Mesenchymal stem cell (in vitro differentiated cells and primary cell): ENCODE measurements at regions not wholly inside any gene's neighbourhood (a gene's known extent, or its start where the extent isn't known, plus 50 kb on each side); places are given as distances from the start of the nearest gene placed in this dataset.
A peak's percentile ranks its signal among the peaks of the same experiment; 100 is the strongest.

ENCODE experiments used
- DNase-seq: peaks from one replicate; pipeline ENCODE4 v3.0.0-alpha.2; 2013
- H2AFZ ChIP-seq: one replicate; pipeline ENCODE4 v1.6.1; 2013; ENCODE audit warnings: low read depth, mild to moderate bottlenecking, control low read depth, inconsistent platforms, low read length, moderate library complexity
- H2AK5ac ChIP-seq: 2 replicates; pipeline ENCODE4 v1.6.1; 2013; ENCODE audit warnings: low read length, moderate library complexity, mild to moderate bottlenecking, inconsistent platforms; ENCODE audit not compliant: severe bottlenecking
- H2BK120ac ChIP-seq: one replicate; pipeline ENCODE4 v1.6.1; 2013; ENCODE audit warnings: low read depth, mild to moderate bottlenecking, inconsistent platforms, low read length, moderate library complexity
- H2BK12ac ChIP-seq, 2 experiments: one replicate each; pipeline ENCODE4 v1.6.1; 2013; ENCODE audit warnings: inconsistent platforms in 2 of 2, low read length in 2 of 2, mild to moderate bottlenecking in 2 of 2, moderate library complexity in 2 of 2, control low read depth in 1 of 2
- H2BK15ac ChIP-seq: one replicate; pipeline ENCODE4 v1.6.1; 2013; ENCODE audit warnings: mild to moderate bottlenecking, low read depth, inconsistent platforms; ENCODE audit not compliant: poor library complexity, severe bottlenecking
- H2BK5ac ChIP-seq: 2 replicates; pipeline ENCODE4 v1.6.1; 2013; ENCODE audit warnings: low read depth, mild to moderate bottlenecking, low read length, control low read depth, inconsistent platforms; ENCODE audit not compliant: poor library complexity, severe bottlenecking
- H3K14ac ChIP-seq, 2 experiments: one replicate each; pipeline ENCODE4 v1.6.1; 2013; ENCODE audit warnings: inconsistent platforms in 2 of 2, low read length in 2 of 2, control low read depth in 1 of 2, mild to moderate bottlenecking in 1 of 2, moderate library complexity in 1 of 2
- H3K18ac ChIP-seq, 2 experiments: one replicate each; pipeline ENCODE4 v1.6.1; 2013; ENCODE audit warnings: inconsistent platforms in 2 of 2, low read length in 2 of 2, control low read depth in 1 of 2, low read depth in 1 of 2, mild to moderate bottlenecking in 1 of 2
- H3K23ac ChIP-seq, 2 experiments: one replicate each; pipeline ENCODE4 v1.6.1; 2013; ENCODE audit warnings: inconsistent platforms in 2 of 2, low read length in 2 of 2, mild to moderate bottlenecking in 2 of 2, moderate library complexity in 2 of 2, control low read depth in 1 of 2
- H3K27ac ChIP-seq: 2 replicates; pipeline ENCODE4 v1.5.1; 2013; ENCODE audit warnings: mild to moderate bottlenecking, moderate library complexity, low read length, control low read depth, inconsistent platforms; ENCODE audit not compliant: poor library complexity, severe bottlenecking
- H3K27me3 ChIP-seq, 2 experiments: 2 replicates each; pipeline versions ENCODE4 v1.6.1 to v1.7.0; 2013; ENCODE audit warnings: low read length in 2 of 2, mild to moderate bottlenecking in 2 of 2, moderate library complexity in 2 of 2, control low read depth in 1 of 2, inconsistent platforms in 1 of 2; ENCODE audit not compliant: control insufficient read depth in 1 of 2, insufficient read depth in 1 of 2
- H3K36me3 ChIP-seq, 2 experiments: 2 replicates each; pipeline versions ENCODE4 v1.6.1 to v1.7.0; 2013; ENCODE audit warnings: low read length in 2 of 2, control low read depth in 1 of 2, inconsistent platforms in 1 of 2, low read depth in 1 of 2, mild to moderate bottlenecking in 1 of 2; ENCODE audit not compliant: insufficient read depth in 2 of 2, control insufficient read depth in 1 of 2
- H3K4ac ChIP-seq, 2 experiments: one replicate each; pipeline ENCODE4 v1.6.1; 2013; ENCODE audit warnings: inconsistent platforms in 2 of 2, low read length in 2 of 2, mild to moderate bottlenecking in 2 of 2, moderate library complexity in 2 of 2, control low read depth in 1 of 2, low read depth in 1 of 2
- H3K4me1 ChIP-seq: 2 replicates; pipeline ENCODE4 v1.6.1; 2013; ENCODE audit warnings: low read depth, low read length, control low read depth; ENCODE audit not compliant: control insufficient read depth, insufficient read depth
- H3K4me2 ChIP-seq: 2 replicates; pipeline ENCODE4 v1.6.1; 2013; ENCODE audit warnings: low read length, mild to moderate bottlenecking, inconsistent platforms; ENCODE audit not compliant: poor library complexity, severe bottlenecking
- H3K4me3 ChIP-seq, 2 experiments: 2 replicates each; pipeline versions ENCODE4 v1.5.1 to v1.7.0; 2013; ENCODE audit warnings: low read length in 2 of 2, mild to moderate bottlenecking in 2 of 2, control low read depth in 1 of 2, low read depth in 1 of 2; ENCODE audit not compliant: insufficient read depth in 1 of 2
- H3K79me1 ChIP-seq: replicated peaks from 2 replicates; pipeline ENCODE4 v1.6.1; 2013; ENCODE audit warnings: mild to moderate bottlenecking, control low read depth, low read length, inconsistent platforms; ENCODE audit not compliant: poor library complexity, severe bottlenecking
- H3K9ac ChIP-seq: 2 replicates; pipeline ENCODE4 v1.7.0; 2013; ENCODE audit warnings: mild to moderate bottlenecking, low read length, moderate library complexity
- H3K9me3 ChIP-seq: 2 replicates; pipeline ENCODE4 v1.7.0; 2013; ENCODE audit warnings: mild to moderate bottlenecking, low read length; ENCODE audit not compliant: control insufficient read depth
- H4K8ac ChIP-seq: one replicate; pipeline ENCODE4 v1.6.1; 2013; ENCODE audit warnings: inconsistent platforms, mild to moderate bottlenecking, low read length, moderate library complexity
- H4K91ac ChIP-seq: one replicate; pipeline ENCODE4 v1.6.1; 2013; ENCODE audit warnings: mild to moderate bottlenecking, low read length, inconsistent platforms
- WGBS: methylation state at CpG from one replicate; pipeline ENCODE4 v1.1.7; 2013; ENCODE audit warnings: mixed read lengths; 5-methylcytosine and 5-hydroxymethylcytosine counted together

- no peak overlapping the region for H4K91ac ChIP-seq
- H2AFZ ChIP-seq: no peak overlapping the region
- no peak overlapping the region for H3K23ac ChIP-seq
- H3K9ac ChIP-seq: no peak overlapping the region
- H3K4me2 ChIP-seq: no peak overlapping the region
- no peak overlapping the region for H3K4me3 ChIP-seq
- no peaks in the 10 kb centered on the region for H3K36me3 ChIP-seq
- H3K4ac ChIP-seq: no peak overlapping the region
- no peak overlapping the region for H3K27ac ChIP-seq
- H3K9me3 ChIP-seq: no peaks in the 10 kb centered on the region
- no peak overlapping the region for H2BK120ac ChIP-seq
- no peak overlapping the region for H3K14ac ChIP-seq
- H2BK12ac ChIP-seq: peak overlapping the region in 1 of 2 experiments; percentile 71
- no peak overlapping the region for H2BK5ac ChIP-seq
- WGBS: 95% methylated on average over 6 of the region's 6 CpGs
- H3K18ac ChIP-seq: no peak overlapping the region
- H3K4me1 ChIP-seq: no peaks in the 10 kb centered on the region
- no peak for DNase-seq
- H3K79me1 ChIP-seq: no peaks in the 10 kb centered on the region
- H3K27me3 ChIP-seq: no peaks in the 10 kb centered on the region
- no peak overlapping the region for H4K8ac ChIP-seq
- H2BK15ac ChIP-seq: no peak overlapping the region
- H2AK5ac ChIP-seq: no peak overlapping the region
Observed at GRCh38 chr18:24940416-24940815, 411.6 kb downstream of the ZNF521 start.

GRCh38 chr18:24941174-24941951 is 410.6 kb downstream of the ZNF521 start:
- no peak overlapping the region for H4K91ac ChIP-seq
- peak; percentile 11 for DNase-seq
- no peaks in the 10 kb centered on the region for H3K27me3 ChIP-seq
- no peak overlapping the region for H3K23ac ChIP-seq
- H4K8ac ChIP-seq: no peak overlapping the region
- H3K9ac ChIP-seq: no peak overlapping the region
- no peak overlapping the region for H2BK15ac ChIP-seq
- no peak overlapping the region for H3K18ac ChIP-seq
- no peak overlapping the region for H2BK12ac ChIP-seq
- H3K4me1 ChIP-seq: no peaks in the 10 kb centered on the region
- H3K14ac ChIP-seq: no peak overlapping the region
- H3K9me3 ChIP-seq: no peaks in the 10 kb centered on the region
- H2BK120ac ChIP-seq: no peak overlapping the region
- no peaks in the 10 kb centered on the region for H3K36me3 ChIP-seq
- H2BK5ac ChIP-seq: no peak overlapping the region
- no peaks in the 10 kb centered on the region for H3K79me1 ChIP-seq
- no peak overlapping the region for H3K4ac ChIP-seq
- H3K4me3 ChIP-seq: no peak overlapping the region
- no peak overlapping the region for H2AFZ ChIP-seq
- H3K4me2 ChIP-seq: no peak overlapping the region
- no peak overlapping the region for H3K27ac ChIP-seq
- WGBS: 87% methylated on average over 6 of the region's 6 CpGs
- no peak overlapping the region for H2AK5ac ChIP-seq

DNA sequence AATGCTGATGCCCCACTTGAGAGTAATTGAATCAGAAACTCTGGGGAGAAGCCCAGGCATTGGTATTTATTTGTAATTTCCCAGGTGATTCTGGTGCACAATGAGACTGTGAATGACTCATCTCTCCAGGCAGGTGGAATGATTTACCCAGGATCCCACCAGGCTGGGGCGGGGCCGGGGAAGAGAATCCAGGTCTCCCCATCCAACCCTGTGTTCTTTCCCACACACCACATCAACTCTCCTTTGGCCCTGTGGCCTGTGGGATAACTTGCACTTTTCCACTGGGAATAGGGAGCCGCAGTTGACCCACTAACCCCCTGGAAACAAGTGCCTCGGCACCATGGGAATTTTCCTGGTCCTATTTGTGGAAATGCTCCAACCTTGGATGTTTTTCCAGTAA is 409.8 kb downstream of the ZNF521 start:
- Histone ChIP-seq H4K91ac (no peak overlapping the region), H2BK15ac (no peak overlapping the region), H3K79me1 (no peaks in the 10 kb centered on the region)

GRCh38 chr18:24947521-24948305 is 404.3 kb downstream of the ZNF521 start:
- Histone ChIP-seq H4K91ac (no peak overlapping the region), H3K27ac (no peak overlapping the region), H2AFZ (no peak overlapping the region), H2BK15ac (no peak overlapping the region), H3K14ac (no peak overlapping the region), H3K18ac (no peak overlapping the region), H3K36me3 (no peaks in the 10 kb centered on the region), H3K27me3 (no peaks in the 10 kb centered on the region), H3K4me1 (no peaks in the 10 kb centered on the region), H2BK5ac (no peak overlapping the region), H3K79me1 (no peaks in the 10 kb centered on the region), H3K4ac (no peak overlapping the region), H3K9ac (no peak overlapping the region), H3K4me2 (no peak overlapping the region), H3K4me3 (no peak overlapping the region), H3K9me3 (no peaks in the 10 kb centered on the region), H2AK5ac (no peak overlapping the region), H4K8ac (no peak overlapping the region), H3K23ac (no peak overlapping the region), H2BK12ac (no peak overlapping the region), H2BK120ac (no peak overlapping the region)
- no peak for DNase-seq
- 74% methylated on average over 3 of the region's 8 CpGs for WGBS

More for the DNA sequence above, 409.8 kb downstream of the ZNF521 start:
- H3K4me2 ChIP-seq: no peak overlapping the region
- no peak overlapping the region for H2AK5ac ChIP-seq
- WGBS: 96% methylated on average over 4 of the region's 4 CpGs
- H2BK5ac ChIP-seq: no peak overlapping the region
- no peak overlapping the region for H3K4me3 ChIP-seq
- no peak overlapping the region for H2BK120ac ChIP-seq
- no peaks in the 10 kb centered on the region for H3K36me3 ChIP-seq
- no peaks in the 10 kb centered on the region for H3K27me3 ChIP-seq
- H3K4me1 ChIP-seq: no peaks in the 10 kb centered on the region
- no peak overlapping the region for H3K9ac ChIP-seq
- no peak overlapping the region for H3K23ac ChIP-seq
- no peak overlapping the region for H3K4ac ChIP-seq
- H2AFZ ChIP-seq: no peak overlapping the region
- H3K9me3 ChIP-seq: no peaks in the 10 kb centered on the region
- DNase-seq: no peak
- H4K8ac ChIP-seq: no peak overlapping the region
- no peak overlapping the region for H3K27ac ChIP-seq
- H3K18ac ChIP-seq: no peak overlapping the region
- H2BK12ac ChIP-seq: no peak overlapping the region
- H3K14ac ChIP-seq: no peak overlapping the region
